IMR-90 (cell line): ENCODE measurements at regions not wholly inside any gene's neighbourhood (a gene's known extent, or its start where the extent isn't known, plus 50 kb on each side); places are given as distances from the start of the nearest gene placed in this dataset.

Source experiments
- ATAC-seq: fragments of 200-7000 bp; cut with Tn5 transposase; 2 replicates; pipeline ENCODE4 v1.9.1; 2020; ENCODE audit warnings: low read depth, mild to moderate bottlenecking, moderate library complexity
- BruUV-seq: library from RNA; stranded (reverse); fragments of 400-500 nt; replicated peaks from 2 replicates; lab custom pipeline; 2021; lab: Mats Ljungman, UMichigan
- CTCF ChIA-PET: fragments of 300-600 bp; formaldehyde crosslinking; extraction: SDS; loops from one replicate; lab custom pipeline; 2021; ENCODE audit warnings: antibody characterized with exemption; lab: Yijun Ruan, JAX
- POLR2A ChIA-PET: fragments of 300-600 bp; sonication (Branson Sonifier 250); formaldehyde crosslinking; loops from one replicate; lab custom pipeline; 2022; ENCODE audit warnings: antibody characterized with exemption; ENCODE audit not compliant: unreplicated experiment; lab: Charles Lee
- DNase-seq: peaks from one replicate; pipeline ENCODE4 v3.0.0; 2013
- H2AFZ ChIP-seq: replicated peaks from 2 replicates; pipeline ENCODE3; 2013; ENCODE audit warnings: low read length, mild to moderate bottlenecking; ENCODE audit not compliant: poor library complexity
- H2AK5ac ChIP-seq: 2 replicates; pipeline ENCODE4 v1.6.1; 2013; ENCODE audit warnings: low read depth, low read length, inconsistent platforms
- H2AK9ac ChIP-seq: replicated peaks from 2 replicates; pipeline ENCODE3; 2013; ENCODE audit warnings: mild to moderate bottlenecking, low read depth, low read length, moderate library complexity; ENCODE audit not compliant: poor library complexity
- H2BK120ac ChIP-seq: 2 replicates; pipeline ENCODE4 v1.6.1; 2013; ENCODE audit warnings: low read depth, low read length, inconsistent platforms
- H2BK15ac ChIP-seq: 3 replicates; pipeline ENCODE4 v1.6.1; 2013; ENCODE audit warnings: low read depth, low read length, inconsistent platforms
- H2BK20ac ChIP-seq: 2 replicates; pipeline ENCODE4 v1.6.1; 2013; ENCODE audit warnings: low read depth, mild to moderate bottlenecking, inconsistent platforms, low read length, moderate library complexity
- H2BK5ac ChIP-seq: 2 replicates; pipeline ENCODE4 v1.6.1; 2013; ENCODE audit warnings: mild to moderate bottlenecking, low read depth, low read length, inconsistent platforms; ENCODE audit not compliant: poor library complexity, severe bottlenecking
- H3K14ac ChIP-seq: replicated peaks from 2 replicates; pipeline ENCODE4 v1.6.1; 2013; ENCODE audit warnings: low read depth, low read length, inconsistent platforms
- H3K18ac ChIP-seq: 2 replicates; pipeline ENCODE4 v1.6.1; 2013; ENCODE audit warnings: low read depth, low read length, control low read depth
- H3K23ac ChIP-seq: 2 replicates; pipeline ENCODE4 v1.6.1; 2013; ENCODE audit warnings: low read depth, low read length, inconsistent platforms
- H3K27ac ChIP-seq: 2 replicates; pipeline ENCODE4 v1.5.1; 2013; ENCODE audit warnings: mild to moderate bottlenecking, control low read depth, low read length; ENCODE audit not compliant: insufficient read depth
- H3K27me3 ChIP-seq: 2 replicates; pipeline ENCODE4 v1.6.1; 2013; ENCODE audit warnings: low read length; ENCODE audit not compliant: control insufficient read depth, insufficient read depth
- H3K36me3 ChIP-seq: 2 replicates; pipeline ENCODE4 v1.6.1; 2013; ENCODE audit warnings: low read length, mixed read lengths; ENCODE audit not compliant: control insufficient read depth, insufficient read depth
- H3K4ac ChIP-seq: 2 replicates; pipeline ENCODE4 v1.6.1; 2013; ENCODE audit warnings: low read depth, low read length, inconsistent platforms
- H3K4me1 ChIP-seq: 2 replicates; pipeline ENCODE4 v1.6.1; 2013; ENCODE audit warnings: low read length, mixed read lengths; ENCODE audit not compliant: control insufficient read depth, insufficient read depth
- H3K4me2 ChIP-seq: 2 replicates; pipeline ENCODE4 v1.6.1; 2013; ENCODE audit warnings: low read depth, mild to moderate bottlenecking, control low read depth, low read length, moderate library complexity
- H3K4me3 ChIP-seq: 2 replicates; pipeline ENCODE4 v1.5.1; 2013; ENCODE audit warnings: low read depth, mild to moderate bottlenecking, control low read depth, low read length, moderate library complexity; ENCODE audit not compliant: insufficient read depth
- H3K56ac ChIP-seq: 2 replicates; pipeline ENCODE4 v1.6.1; 2013; ENCODE audit warnings: low read length, inconsistent platforms; ENCODE audit not compliant: insufficient read depth; ENCODE audit errors: extremely low read depth
- H3K79me1 ChIP-seq, 2 experiments: 2 replicates each; pipeline ENCODE4 v1.6.1; 2013; ENCODE audit warnings: low read length in 2 of 2, inconsistent platforms in 1 of 2, low read depth in 1 of 2
- H3K9ac ChIP-seq: 2 replicates; pipeline ENCODE4 v1.6.1; 2013; ENCODE audit warnings: low read depth, low read length, control low read depth
- H3K9me1 ChIP-seq: 2 replicates; pipeline ENCODE4 v1.6.1; 2013; ENCODE audit warnings: low read length, inconsistent platforms; ENCODE audit not compliant: insufficient read depth
- H3K9me3 ChIP-seq: 2 replicates; pipeline ENCODE4 v1.6.1; 2013; ENCODE audit warnings: low read length; ENCODE audit not compliant: control insufficient read depth, insufficient read depth
- H4K20me1 ChIP-seq: 2 replicates; pipeline ENCODE4 v1.6.1; 2013; ENCODE audit warnings: low read length, inconsistent platforms; ENCODE audit not compliant: insufficient read depth
- H4K5ac ChIP-seq: 2 replicates; pipeline ENCODE4 v1.6.1; 2013; ENCODE audit warnings: mild to moderate bottlenecking, low read depth, low read length, control low read depth
- H4K8ac ChIP-seq, 2 experiments: 2 replicates each; pipeline ENCODE4 v1.6.1; 2013; ENCODE audit warnings: low read depth in 2 of 2, low read length in 2 of 2, control low read depth in 1 of 2, inconsistent platforms in 1 of 2
- H4K91ac ChIP-seq: 2 replicates; pipeline ENCODE4 v1.6.1; 2013; ENCODE audit warnings: low read depth, low read length, inconsistent platforms; ENCODE audit not compliant: insufficient read depth
- BHLHE40 ChIP-seq: fragments of 150-350 bp; IDR thresholded peaks from 2 replicates; pipeline ENCODE4 v1.6.1; 2016; ENCODE audit warnings: mild to moderate bottlenecking, low read depth, low read length
- CEBPB ChIP-seq: IDR thresholded peaks from 2 replicates; pipeline ENCODE4 v1.6.1; 2012; ENCODE audit warnings: low read depth, low read length, improper control_type of control experiment
- CHD1 ChIP-seq: IDR thresholded peaks from 2 replicates; pipeline ENCODE4 v1.6.1; 2012; ENCODE audit warnings: low read depth, low read length, improper control_type of control experiment
- CTCF ChIP-seq: conservative IDR thresholded peaks from 2 replicates; pipeline ENCODE4 v1.5.1; 2012; ENCODE audit warnings: mild to moderate bottlenecking, low read depth, low read length, improper control_type of control experiment
- ELK1 ChIP-seq: fragments of 150-350 bp; IDR thresholded peaks from 2 replicates; pipeline ENCODE4 v1.6.1; 2016; ENCODE audit warnings: low read depth, mild to moderate bottlenecking, low read length, moderate library complexity, borderline replicate concordance
- FOS ChIP-seq: fragments of 150-350 bp; IDR thresholded peaks from 2 replicates; pipeline ENCODE4 v1.6.1; 2016; ENCODE audit warnings: low read depth, low read length
- MAFK ChIP-seq: IDR thresholded peaks from 2 replicates; pipeline ENCODE4 v1.6.1; 2012; ENCODE audit warnings: low read depth, low read length, improper control_type of control experiment
- MAZ ChIP-seq: IDR thresholded peaks from 2 replicates; pipeline ENCODE4 v1.6.1; 2012; ENCODE audit warnings: low read depth, mild to moderate bottlenecking, low read length, improper control_type of control experiment, moderate library complexity, borderline replicate concordance
- MXI1 ChIP-seq: IDR thresholded peaks from 2 replicates; pipeline ENCODE4 v1.6.1; 2012; ENCODE audit warnings: low read depth, mild to moderate bottlenecking, low read length, moderate library complexity, borderline replicate concordance
- NFE2L2 ChIP-seq: fragments of 150-350 bp; IDR thresholded peaks from 2 replicates; pipeline ENCODE4 v1.6.1; 2016; ENCODE audit warnings: low read depth, mild to moderate bottlenecking, low read length
- POLR2A ChIP-seq: IDR thresholded peaks from 2 replicates; pipeline ENCODE4 v1.6.1; 2012; ENCODE audit warnings: mild to moderate bottlenecking, low read depth, low read length
- RAD21 ChIP-seq: IDR thresholded peaks from 2 replicates; pipeline ENCODE4 v1.6.1; 2012; ENCODE audit warnings: low read length, improper control_type of control experiment
- RCOR1 ChIP-seq: IDR thresholded peaks from 2 replicates; pipeline ENCODE4 v1.6.1; 2012; ENCODE audit warnings: mild to moderate bottlenecking, low read length, improper control_type of control experiment; ENCODE audit not compliant: insufficient replicate concordance
- RFX5 ChIP-seq: IDR thresholded peaks from 2 replicates; pipeline ENCODE4 v1.8.0; 2012; ENCODE audit warnings: low read depth, mild to moderate bottlenecking, low read length, moderate library complexity
- SMC3 ChIP-seq: fragments of 150-350 bp; IDR thresholded peaks from 2 replicates; pipeline ENCODE4 v1.6.1; 2016; ENCODE audit warnings: low read depth, mild to moderate bottlenecking, antibody characterized with exemption, low read length, moderate library complexity
- USF2 ChIP-seq: fragments of 150-350 bp; IDR thresholded peaks from 2 replicates; pipeline ENCODE4 v1.6.1; 2017; ENCODE audit warnings: mild to moderate bottlenecking, antibody characterized with exemption, low read length, low read depth
- WGBS, 2 experiments: methylation state at CpG; one replicate each; pipeline versions ENCODE4 v1.1.5 to v1.1.7; 2013; ENCODE audit warnings: missing lambda C conversion rate in 2 of 2; ENCODE audit not compliant: insufficient read length in 1 of 2; ENCODE audit errors: extremely low coverage in 2 of 2; 5-methylcytosine and 5-hydroxymethylcytosine counted together
- dilution Hi-C: fragments of 300-500 bp; cut with HindIII; formaldehyde crosslinking; loops from one replicate; pipeline ENCODE4 v1.14.3; 2018; ENCODE audit warnings: low sequenced_read_pairs; ENCODE audit not compliant: unreplicated experiment
- in situ Hi-C: fragments of 300-500 bp; cut with MboI; formaldehyde crosslinking; loops from 3 replicates; pipeline ENCODE4 v1.14.3; 2019; ENCODE audit warnings: low sequenced_read_pairs, inconsistent platforms, mixed read lengths
- intact Hi-C: fragments of 100-400 bp; cut with micrococcal nuclease; formaldehyde crosslinking; loops from 2 replicates; pipeline ENCODE4 v1.10.0; 2022

DNA sequence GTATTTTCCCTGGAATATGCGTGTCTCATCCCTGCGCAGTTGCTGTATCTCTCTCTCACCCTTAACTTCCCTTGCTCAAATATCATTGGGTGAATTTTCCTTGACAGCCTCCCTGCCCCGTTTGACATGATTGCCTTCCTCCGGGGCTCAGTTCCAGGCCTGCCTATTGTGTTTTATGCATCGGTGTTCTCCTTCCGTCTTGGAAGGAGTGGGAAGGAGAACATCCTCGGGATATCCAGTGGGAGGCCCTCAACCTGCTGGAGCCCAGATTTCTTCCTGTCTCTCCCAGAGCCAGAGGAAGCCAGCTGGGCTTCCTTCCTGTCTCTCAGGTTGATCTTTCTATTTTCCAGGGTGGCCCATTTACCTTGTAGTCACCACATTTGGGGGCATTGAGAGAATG lies 434.7 kb upstream of the HS6ST1 start:
- ATAC-seq (no peak), DNase-seq (no peak)
- Histone ChIP-seq H4K91ac (no peak overlapping the region), H3K4me3 (no peak overlapping the region), H3K14ac (no peak overlapping the region), H2AK9ac (no peak overlapping the region), H3K79me1 (no peaks in the 10 kb centered on the region), H4K5ac (no peak overlapping the region), H2BK20ac (no peak overlapping the region), H3K27ac (no peak overlapping the region), H3K9ac (no peak overlapping the region), H3K4ac (no peak overlapping the region), H2BK120ac (no peak overlapping the region), H3K27me3 (peaks cover 18% of the 10 kb centered on the region), H3K4me2 (no peak overlapping the region), H3K4me1 (no peaks in the 10 kb centered on the region), H3K9me3 (no peaks in the 10 kb centered on the region), H2BK15ac (no peak overlapping the region), H4K8ac (no peak overlapping the region), H3K18ac (no peak overlapping the region), H2BK5ac (no peak overlapping the region), H3K36me3 (no peaks in the 10 kb centered on the region), H2AFZ (no peak overlapping the region), H2AK5ac (no peak overlapping the region), H3K56ac (no peak overlapping the region), H3K9me1 (no peaks in the 10 kb centered on the region), H3K23ac (no peak overlapping the region), H4K20me1 (no peaks in the 10 kb centered on the region)
- TF ChIP-seq MAFK (no peak), POLR2A (no peak), CEBPB (no peak), SMC3 (no peak), CTCF (no peak), MXI1 (no peak), RFX5 (no peak), RAD21 (no peak), CHD1 (no peak), RCOR1 (no peak), BHLHE40 (no peak), MAZ (no peak), FOS (no peak), NFE2L2 (no peak), ELK1 (no peak), USF2 (no peak)
- intact Hi-C loops, result loop anchor here (10.0 kb wide), 2 partner anchors 689 to 1091 kb away; no protein-coding TSS in a partner anchor
- BruUV-seq, result no TSS peak
- 100% methylated on average over 1 of the region's 7 CpGs; no CpG with 5 or more reads in 1 of the 2 experiments for WGBS, 2 experiments
- ChIA-PET CTCF (interaction anchor here (0.6 kb wide), 1 partner anchor 668 kb away, joined by 4 read pairs; no protein-coding TSS in a partner anchor), POLR2A (no interaction called here)
- dilution Hi-C loops, result no loop called here
- in situ Hi-C loops, result loop anchor here (10.0 kb wide), 1 partner anchor 429 kb away; no protein-coding TSS in a partner anchor
